IMR-90 (cell line): ENCODE measurements at regions not wholly inside any gene's neighbourhood (a gene's known extent, or its start where the extent isn't known, plus 50 kb on each side); places are given as distances from the start of the nearest gene placed in this dataset.

Experiments used
- ATAC-seq: fragments of 200-7000 bp; cut with Tn5 transposase; 2 replicates; pipeline ENCODE4 v1.9.1; 2020; ENCODE audit warnings: low read depth, mild to moderate bottlenecking, moderate library complexity
- BruUV-seq: library from RNA; stranded (reverse); fragments of 400-500 nt; replicated peaks from 2 replicates; lab custom pipeline; 2021; lab: Mats Ljungman, UMichigan
- CTCF ChIA-PET: fragments of 300-600 bp; formaldehyde crosslinking; extraction: SDS; loops from one replicate; lab custom pipeline; 2021; ENCODE audit warnings: antibody characterized with exemption; lab: Yijun Ruan, JAX
- POLR2A ChIA-PET: fragments of 300-600 bp; sonication (Branson Sonifier 250); formaldehyde crosslinking; loops from one replicate; lab custom pipeline; 2022; ENCODE audit warnings: antibody characterized with exemption; ENCODE audit not compliant: unreplicated experiment; lab: Charles Lee
- DNase-seq: peaks from one replicate; pipeline ENCODE4 v3.0.0; 2013
- H2AFZ ChIP-seq: replicated peaks from 2 replicates; pipeline ENCODE3; 2013; ENCODE audit warnings: low read length, mild to moderate bottlenecking; ENCODE audit not compliant: poor library complexity
- H2AK5ac ChIP-seq: 2 replicates; pipeline ENCODE4 v1.6.1; 2013; ENCODE audit warnings: low read depth, low read length, inconsistent platforms
- H2AK9ac ChIP-seq: replicated peaks from 2 replicates; pipeline ENCODE3; 2013; ENCODE audit warnings: mild to moderate bottlenecking, low read depth, low read length, moderate library complexity; ENCODE audit not compliant: poor library complexity
- H2BK120ac ChIP-seq: 2 replicates; pipeline ENCODE4 v1.6.1; 2013; ENCODE audit warnings: low read depth, low read length, inconsistent platforms
- H2BK15ac ChIP-seq: 3 replicates; pipeline ENCODE4 v1.6.1; 2013; ENCODE audit warnings: low read depth, low read length, inconsistent platforms
- H2BK20ac ChIP-seq: 2 replicates; pipeline ENCODE4 v1.6.1; 2013; ENCODE audit warnings: low read depth, mild to moderate bottlenecking, inconsistent platforms, low read length, moderate library complexity
- H2BK5ac ChIP-seq: 2 replicates; pipeline ENCODE4 v1.6.1; 2013; ENCODE audit warnings: mild to moderate bottlenecking, low read depth, low read length, inconsistent platforms; ENCODE audit not compliant: poor library complexity, severe bottlenecking
- H3K14ac ChIP-seq: replicated peaks from 2 replicates; pipeline ENCODE4 v1.6.1; 2013; ENCODE audit warnings: low read depth, low read length, inconsistent platforms
- H3K18ac ChIP-seq: 2 replicates; pipeline ENCODE4 v1.6.1; 2013; ENCODE audit warnings: low read depth, low read length, control low read depth
- H3K23ac ChIP-seq: 2 replicates; pipeline ENCODE4 v1.6.1; 2013; ENCODE audit warnings: low read depth, low read length, inconsistent platforms
- H3K27ac ChIP-seq: 2 replicates; pipeline ENCODE4 v1.5.1; 2013; ENCODE audit warnings: mild to moderate bottlenecking, control low read depth, low read length; ENCODE audit not compliant: insufficient read depth
- H3K27me3 ChIP-seq: 2 replicates; pipeline ENCODE4 v1.6.1; 2013; ENCODE audit warnings: low read length; ENCODE audit not compliant: control insufficient read depth, insufficient read depth
- H3K36me3 ChIP-seq: 2 replicates; pipeline ENCODE4 v1.6.1; 2013; ENCODE audit warnings: low read length, mixed read lengths; ENCODE audit not compliant: control insufficient read depth, insufficient read depth
- H3K4ac ChIP-seq: 2 replicates; pipeline ENCODE4 v1.6.1; 2013; ENCODE audit warnings: low read depth, low read length, inconsistent platforms
- H3K4me1 ChIP-seq: 2 replicates; pipeline ENCODE4 v1.6.1; 2013; ENCODE audit warnings: low read length, mixed read lengths; ENCODE audit not compliant: control insufficient read depth, insufficient read depth
- H3K4me2 ChIP-seq: 2 replicates; pipeline ENCODE4 v1.6.1; 2013; ENCODE audit warnings: low read depth, mild to moderate bottlenecking, control low read depth, low read length, moderate library complexity
- H3K4me3 ChIP-seq: 2 replicates; pipeline ENCODE4 v1.5.1; 2013; ENCODE audit warnings: low read depth, mild to moderate bottlenecking, control low read depth, low read length, moderate library complexity; ENCODE audit not compliant: insufficient read depth
- H3K56ac ChIP-seq: 2 replicates; pipeline ENCODE4 v1.6.1; 2013; ENCODE audit warnings: low read length, inconsistent platforms; ENCODE audit not compliant: insufficient read depth; ENCODE audit errors: extremely low read depth
- H3K79me1 ChIP-seq, 2 experiments: 2 replicates each; pipeline ENCODE4 v1.6.1; 2013; ENCODE audit warnings: low read length in 2 of 2, inconsistent platforms in 1 of 2, low read depth in 1 of 2
- H3K9ac ChIP-seq: 2 replicates; pipeline ENCODE4 v1.6.1; 2013; ENCODE audit warnings: low read depth, low read length, control low read depth
- H3K9me1 ChIP-seq: 2 replicates; pipeline ENCODE4 v1.6.1; 2013; ENCODE audit warnings: low read length, inconsistent platforms; ENCODE audit not compliant: insufficient read depth
- H3K9me3 ChIP-seq: 2 replicates; pipeline ENCODE4 v1.6.1; 2013; ENCODE audit warnings: low read length; ENCODE audit not compliant: control insufficient read depth, insufficient read depth
- H4K20me1 ChIP-seq: 2 replicates; pipeline ENCODE4 v1.6.1; 2013; ENCODE audit warnings: low read length, inconsistent platforms; ENCODE audit not compliant: insufficient read depth
- H4K5ac ChIP-seq: 2 replicates; pipeline ENCODE4 v1.6.1; 2013; ENCODE audit warnings: mild to moderate bottlenecking, low read depth, low read length, control low read depth
- H4K8ac ChIP-seq, 2 experiments: 2 replicates each; pipeline ENCODE4 v1.6.1; 2013; ENCODE audit warnings: low read depth in 2 of 2, low read length in 2 of 2, control low read depth in 1 of 2, inconsistent platforms in 1 of 2
- H4K91ac ChIP-seq: 2 replicates; pipeline ENCODE4 v1.6.1; 2013; ENCODE audit warnings: low read depth, low read length, inconsistent platforms; ENCODE audit not compliant: insufficient read depth
- BHLHE40 ChIP-seq: fragments of 150-350 bp; IDR thresholded peaks from 2 replicates; pipeline ENCODE4 v1.6.1; 2016; ENCODE audit warnings: mild to moderate bottlenecking, low read depth, low read length
- CEBPB ChIP-seq: IDR thresholded peaks from 2 replicates; pipeline ENCODE4 v1.6.1; 2012; ENCODE audit warnings: low read depth, low read length, improper control_type of control experiment
- CHD1 ChIP-seq: IDR thresholded peaks from 2 replicates; pipeline ENCODE4 v1.6.1; 2012; ENCODE audit warnings: low read depth, low read length, improper control_type of control experiment
- FOS ChIP-seq: fragments of 150-350 bp; IDR thresholded peaks from 2 replicates; pipeline ENCODE4 v1.6.1; 2016; ENCODE audit warnings: low read depth, low read length
- MAFK ChIP-seq: IDR thresholded peaks from 2 replicates; pipeline ENCODE4 v1.6.1; 2012; ENCODE audit warnings: low read depth, low read length, improper control_type of control experiment
- MAZ ChIP-seq: IDR thresholded peaks from 2 replicates; pipeline ENCODE4 v1.6.1; 2012; ENCODE audit warnings: low read depth, mild to moderate bottlenecking, low read length, improper control_type of control experiment, moderate library complexity, borderline replicate concordance
- MXI1 ChIP-seq: IDR thresholded peaks from 2 replicates; pipeline ENCODE4 v1.6.1; 2012; ENCODE audit warnings: low read depth, mild to moderate bottlenecking, low read length, moderate library complexity, borderline replicate concordance
- NFE2L2 ChIP-seq: fragments of 150-350 bp; IDR thresholded peaks from 2 replicates; pipeline ENCODE4 v1.6.1; 2016; ENCODE audit warnings: low read depth, mild to moderate bottlenecking, low read length
- POLR2A ChIP-seq: IDR thresholded peaks from 2 replicates; pipeline ENCODE4 v1.6.1; 2012; ENCODE audit warnings: mild to moderate bottlenecking, low read depth, low read length
- RAD21 ChIP-seq: IDR thresholded peaks from 2 replicates; pipeline ENCODE4 v1.6.1; 2012; ENCODE audit warnings: low read length, improper control_type of control experiment
- RCOR1 ChIP-seq: IDR thresholded peaks from 2 replicates; pipeline ENCODE4 v1.6.1; 2012; ENCODE audit warnings: mild to moderate bottlenecking, low read length, improper control_type of control experiment; ENCODE audit not compliant: insufficient replicate concordance
- RFX5 ChIP-seq: IDR thresholded peaks from 2 replicates; pipeline ENCODE4 v1.8.0; 2012; ENCODE audit warnings: low read depth, mild to moderate bottlenecking, low read length, moderate library complexity
- SMC3 ChIP-seq: fragments of 150-350 bp; IDR thresholded peaks from 2 replicates; pipeline ENCODE4 v1.6.1; 2016; ENCODE audit warnings: low read depth, mild to moderate bottlenecking, antibody characterized with exemption, low read length, moderate library complexity
- dilution Hi-C: fragments of 300-500 bp; cut with HindIII; formaldehyde crosslinking; loops from one replicate; pipeline ENCODE4 v1.14.3; 2018; ENCODE audit warnings: low sequenced_read_pairs; ENCODE audit not compliant: unreplicated experiment
- in situ Hi-C: fragments of 300-500 bp; cut with MboI; formaldehyde crosslinking; loops from 3 replicates; pipeline ENCODE4 v1.14.3; 2019; ENCODE audit warnings: low sequenced_read_pairs, inconsistent platforms, mixed read lengths
- intact Hi-C: fragments of 100-400 bp; cut with micrococcal nuclease; formaldehyde crosslinking; loops from 2 replicates; pipeline ENCODE4 v1.10.0; 2022
- TF ChIP-seq, protein P1 (sequence below): fragments of 150-350 bp; IDR thresholded peaks from 2 replicates; pipeline ENCODE4 v1.6.1; 2017; ENCODE audit warnings: mild to moderate bottlenecking, antibody characterized with exemption, low read length, low read depth
- TF ChIP-seq, protein P2 (sequence below): conservative IDR thresholded peaks from 2 replicates; pipeline ENCODE4 v1.5.1; 2012; ENCODE audit warnings: mild to moderate bottlenecking, low read depth, low read length, improper control_type of control experiment
- TF ChIP-seq, protein P3 (sequence below): fragments of 150-350 bp; IDR thresholded peaks from 2 replicates; pipeline ENCODE4 v1.6.1; 2016; ENCODE audit warnings: low read depth, mild to moderate bottlenecking, low read length, moderate library complexity, borderline replicate concordance

DNA sequence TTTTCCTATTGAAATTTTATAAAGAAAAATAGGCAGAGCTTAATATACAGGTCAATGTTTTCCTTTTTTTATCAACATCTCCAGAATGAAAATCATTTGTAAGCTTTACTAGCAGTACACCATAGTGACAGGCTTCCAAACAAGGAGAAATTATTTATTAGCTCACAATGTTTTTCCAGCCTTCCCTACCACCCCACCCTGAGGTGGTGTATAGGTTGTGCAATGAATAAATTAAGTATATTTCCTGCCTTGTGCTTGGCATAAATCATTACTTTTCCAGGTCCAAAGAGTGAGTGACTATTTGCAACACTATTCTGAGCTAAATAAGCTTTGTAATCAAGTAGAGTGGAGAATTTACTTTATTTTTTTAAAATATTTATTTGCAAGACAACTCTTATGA lies 876.2 kb upstream of the POU3F3 start:
- no peak overlapping the region for H3K14ac ChIP-seq
- no peak overlapping the region for H3K27ac ChIP-seq
- H2AK5ac ChIP-seq = no peak overlapping the region
- in situ Hi-C loops = no loop called here
- TF ChIP-seq MAZ = no peak
- no peak for TF ChIP-seq SMC3
- TF ChIP-seq RAD21 = no peak
- TF ChIP-seq, protein P1, sequence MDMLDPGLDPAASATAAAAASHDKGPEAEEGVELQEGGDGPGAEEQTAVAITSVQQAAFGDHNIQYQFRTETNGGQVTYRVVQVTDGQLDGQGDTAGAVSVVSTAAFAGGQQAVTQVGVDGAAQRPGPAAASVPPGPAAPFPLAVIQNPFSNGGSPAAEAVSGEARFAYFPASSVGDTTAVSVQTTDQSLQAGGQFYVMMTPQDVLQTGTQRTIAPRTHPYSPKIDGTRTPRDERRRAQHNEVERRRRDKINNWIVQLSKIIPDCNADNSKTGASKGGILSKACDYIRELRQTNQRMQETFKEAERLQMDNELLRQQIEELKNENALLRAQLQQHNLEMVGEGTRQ = no peak
- no peak for TF ChIP-seq NFE2L2
- TF ChIP-seq RFX5 = no peak
- no peak for TF ChIP-seq FOS
- TF ChIP-seq MXI1 = no peak
- no peak for TF ChIP-seq CHD1
- TF ChIP-seq CEBPB = no peak
- no peak for TF ChIP-seq POLR2A
- TF ChIP-seq, protein P2, sequence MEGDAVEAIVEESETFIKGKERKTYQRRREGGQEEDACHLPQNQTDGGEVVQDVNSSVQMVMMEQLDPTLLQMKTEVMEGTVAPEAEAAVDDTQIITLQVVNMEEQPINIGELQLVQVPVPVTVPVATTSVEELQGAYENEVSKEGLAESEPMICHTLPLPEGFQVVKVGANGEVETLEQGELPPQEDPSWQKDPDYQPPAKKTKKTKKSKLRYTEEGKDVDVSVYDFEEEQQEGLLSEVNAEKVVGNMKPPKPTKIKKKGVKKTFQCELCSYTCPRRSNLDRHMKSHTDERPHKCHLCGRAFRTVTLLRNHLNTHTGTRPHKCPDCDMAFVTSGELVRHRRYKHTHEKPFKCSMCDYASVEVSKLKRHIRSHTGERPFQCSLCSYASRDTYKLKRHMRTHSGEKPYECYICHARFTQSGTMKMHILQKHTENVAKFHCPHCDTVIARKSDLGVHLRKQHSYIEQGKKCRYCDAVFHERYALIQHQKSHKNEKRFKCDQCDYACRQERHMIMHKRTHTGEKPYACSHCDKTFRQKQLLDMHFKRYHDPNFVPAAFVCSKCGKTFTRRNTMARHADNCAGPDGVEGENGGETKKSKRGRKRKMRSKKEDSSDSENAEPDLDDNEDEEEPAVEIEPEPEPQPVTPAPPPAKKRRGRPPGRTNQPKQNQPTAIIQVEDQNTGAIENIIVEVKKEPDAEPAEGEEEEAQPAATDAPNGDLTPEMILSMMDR = no peak
- no peak for TF ChIP-seq MAFK
- TF ChIP-seq, protein P3, sequence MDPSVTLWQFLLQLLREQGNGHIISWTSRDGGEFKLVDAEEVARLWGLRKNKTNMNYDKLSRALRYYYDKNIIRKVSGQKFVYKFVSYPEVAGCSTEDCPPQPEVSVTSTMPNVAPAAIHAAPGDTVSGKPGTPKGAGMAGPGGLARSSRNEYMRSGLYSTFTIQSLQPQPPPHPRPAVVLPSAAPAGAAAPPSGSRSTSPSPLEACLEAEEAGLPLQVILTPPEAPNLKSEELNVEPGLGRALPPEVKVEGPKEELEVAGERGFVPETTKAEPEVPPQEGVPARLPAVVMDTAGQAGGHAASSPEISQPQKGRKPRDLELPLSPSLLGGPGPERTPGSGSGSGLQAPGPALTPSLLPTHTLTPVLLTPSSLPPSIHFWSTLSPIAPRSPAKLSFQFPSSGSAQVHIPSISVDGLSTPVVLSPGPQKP = no peak
- no peak for TF ChIP-seq BHLHE40
- TF ChIP-seq RCOR1 = no peak
- H3K9me3 ChIP-seq = peaks cover 4% of the 10 kb centered on the region
- no peak overlapping the region for H3K56ac ChIP-seq
- H4K20me1 ChIP-seq = no peaks in the 10 kb centered on the region
- H3K79me1 ChIP-seq = no peaks in the 10 kb centered on the region
- CTCF ChIA-PET = no interaction called here
- no peak overlapping the region for H4K5ac ChIP-seq
- H3K9ac ChIP-seq = no peak overlapping the region
- H4K8ac ChIP-seq = no peak overlapping the region
- no peak overlapping the region for H2BK120ac ChIP-seq
- no peaks in the 10 kb centered on the region for H3K27me3 ChIP-seq
- no TSS peak for BruUV-seq
- H2BK5ac ChIP-seq = no peak overlapping the region
- H2AK9ac ChIP-seq = no peak overlapping the region
- no peak overlapping the region for H3K23ac ChIP-seq
- H3K36me3 ChIP-seq = no peaks in the 10 kb centered on the region
- H3K4me3 ChIP-seq = no peak overlapping the region
- ATAC-seq (no peak), DNase-seq (no peak)
- POLR2A ChIA-PET = no interaction called here
- no peak overlapping the region for H3K4me2 ChIP-seq
- intact Hi-C loops = no loop called here
- no peak overlapping the region for H3K4ac ChIP-seq
- dilution Hi-C loops = no loop called here
- H2AFZ ChIP-seq = no peak overlapping the region
- no peak overlapping the region for H3K18ac ChIP-seq
- H2BK20ac ChIP-seq = no peak overlapping the region
- H2BK15ac ChIP-seq = no peak overlapping the region
- H4K91ac ChIP-seq = no peak overlapping the region
- H3K4me1 ChIP-seq = no peaks in the 10 kb centered on the region
- H3K9me1 ChIP-seq = no peaks in the 10 kb centered on the region
